ENCODE measurements at regions not wholly inside any gene's neighbourhood (a gene's known extent, or its start where the extent isn't known, plus 50 kb on each side); places are given as distances from the start of the nearest gene placed in this dataset.
"Not testable (repeated sequence)": the region's sequence is repeated elsewhere in the genome, so short reads cannot be mapped to it uniquely, and the experiment has no call there.

GRCh38 chr11:98536023-98536422 is 484.7 kb upstream of the CNTN5 start:
- TF ChIP-seq CTCF (IDR thresholded peaks at IDR 0.05), result no peak
- no peak for TF ChIP-seq EZH2 (IDR thresholded peaks at IDR 0.05; ENCODE audit: borderline replicate concordance, insufficient read depth, low read depth, low read length, poor library complexity, severe bottlenecking)
- Histone ChIP-seq H3K27me3 (replicated peaks in 1 of 4; ENCODE audit: control extremely low read depth in 1 of 4, control insufficient read depth in 3 of 4, insufficient read depth in 4 of 4, low read length in 3 of 4) (no peaks in the 10 kb centered on the region), H3K79me2 (ENCODE audit: control insufficient read depth, insufficient read depth, low read length) (no peaks in the 10 kb centered on the region), H3K4me1 (ENCODE audit: control insufficient read depth in 2 of 2, insufficient read depth in 2 of 2, low read length in 2 of 2) (no peaks in the 10 kb centered on the region), H3K4me3 (ENCODE audit: control extremely low read depth in 1 of 5, extremely low read depth in 1 of 5, insufficient read depth in 1 of 5, low read depth in 2 of 5, low read length in 4 of 5) (no peak overlapping the region), H3K36me3 (replicated peaks in 1 of 2; ENCODE audit: control extremely low read depth in 1 of 2, control insufficient read depth in 1 of 2, extremely low read depth in 1 of 2, insufficient read depth in 2 of 2, low read length in 1 of 2) (no peaks in the 10 kb centered on the region), H2AFZ (ENCODE audit: insufficient read depth, low read depth, low read length, poor library complexity, severe bottlenecking) (no peak overlapping the region), H3K27ac (ENCODE audit: low read length in 2 of 2) (no peak overlapping the region), H3K9ac (ENCODE audit: low read length) (no peak overlapping the region), H4K20me1 (ENCODE audit: control insufficient read depth, insufficient read depth, low read length, poor library complexity, severe bottlenecking) (no peaks in the 10 kb centered on the region), H3K9me3 (ENCODE audit: control extremely low read depth in 1 of 3, control insufficient read depth in 2 of 3, insufficient read depth in 1 of 3, low read length in 2 of 3) (no peaks in the 10 kb centered on the region), H3K4me2 (replicated peaks; ENCODE audit: low read depth, low read length, poor library complexity, severe bottlenecking) (no peak overlapping the region)
- no peak overlapping the region for H3K27ac Mint-ChIP-seq
- H3K4me1 Mint-ChIP-seq, result no peaks in the 10 kb centered on the region
- ATAC-seq (ENCODE audit: low read depth) (no peak), DNase-seq (no peak)
- intact Hi-C loops (cut with micrococcal nuclease), result no loop called here
- ChIA-PET POLR2A (no interaction called here), CTCF (no interaction called here)
- H3K4me3 Mint-ChIP-seq, result no peak overlapping the region
- no CpG with 5 or more reads among the region's 1 CpG for WGBS (ENCODE audit: insufficient coverage)
- H3K9me3 Mint-ChIP-seq (ENCODE audit: insufficient read depth), result peaks cover 2% of the 10 kb centered on the region
- no peaks in the 10 kb centered on the region for H3K27me3 Mint-ChIP-seq

GRCh38 chr11:98538358-98538757 is 482.4 kb upstream of the CNTN5 start:
- intact Hi-C loops (cut with micrococcal nuclease), result not testable (repeated sequence)

More at GRCh38 chr11:98538358-98538757, 482.4 kb upstream of the CNTN5 start:
- H3K79me2 ChIP-seq (ENCODE audit: control insufficient read depth, insufficient read depth, low read length); H3K4me2 ChIP-seq (replicated peaks; ENCODE audit: low read depth, low read length, poor library complexity, severe bottlenecking); H3K27me3 Mint-ChIP-seq; H3K9me3 ChIP-seq (ENCODE audit: control extremely low read depth in 1 of 3, control insufficient read depth in 2 of 3, insufficient read depth in 1 of 3, low read length in 2 of 3); H3K27ac Mint-ChIP-seq; H3K4me1 ChIP-seq (ENCODE audit: control insufficient read depth in 2 of 2, insufficient read depth in 2 of 2, low read length in 2 of 2); H2AFZ ChIP-seq (ENCODE audit: insufficient read depth, low read depth, low read length, poor library complexity, severe bottlenecking); H3K4me3 Mint-ChIP-seq; H3K9me3 Mint-ChIP-seq (ENCODE audit: insufficient read depth); ATAC-seq (ENCODE audit: low read depth); DNase-seq; CTCF ChIA-PET; POLR2A ChIA-PET; H3K27me3 ChIP-seq (replicated peaks in 1 of 4; ENCODE audit: control extremely low read depth in 1 of 4, control insufficient read depth in 3 of 4, insufficient read depth in 4 of 4, low read length in 3 of 4); H4K20me1 ChIP-seq (ENCODE audit: control insufficient read depth, insufficient read depth, low read length, poor library complexity, severe bottlenecking); H3K9ac ChIP-seq (ENCODE audit: low read length); H3K4me1 Mint-ChIP-seq; H3K4me3 ChIP-seq (ENCODE audit: control extremely low read depth in 1 of 5, extremely low read depth in 1 of 5, insufficient read depth in 1 of 5, low read depth in 2 of 5, low read length in 4 of 5); H3K36me3 ChIP-seq (replicated peaks in 1 of 2; ENCODE audit: control extremely low read depth in 1 of 2, control insufficient read depth in 1 of 2, extremely low read depth in 1 of 2, insufficient read depth in 2 of 2, low read length in 1 of 2); H3K27ac ChIP-seq (ENCODE audit: low read length in 2 of 2): not testable (repeated sequence)
- no CpG with 5 or more reads among the region's 7 CpGs for WGBS (ENCODE audit: insufficient coverage)
